Heart right ventricle (tissue), 16 donors: ENCODE measurements at regions not wholly inside any gene's neighbourhood (a gene's known extent, or its start where the extent isn't known, plus 50 kb on each side); places are given as distances from the start of the nearest gene placed in this dataset.

Source experiments
- ATAC-seq, 8 donors: fragments of 200-7000 bp; cut with Tn5 transposase; one replicate each; pipeline ENCODE4 v1.9.1; 2020; ENCODE audit warnings: mild to moderate bottlenecking in 8 of 8, moderate library complexity in 8 of 8, moderate number of reproducible peaks in 1 of 8
- DNase-seq, 2 donors: peaks; one replicate each; pipeline ENCODE4 v3.0.0-alpha.2; 2020
- H3K27ac ChIP-seq, 10 donors: fragments of 200-600 bp; sonication (generic) in 2 of 10; one replicate each; pipeline versions ENCODE4 v1.5.0 to v1.8.0; 2020 to 2022; ENCODE audit warnings: mild to moderate bottlenecking in 3 of 10
- H3K27me3 ChIP-seq, 7 donors: fragments of 200-600 bp; one replicate each; pipeline ENCODE4 v1.8.0; 2021 to 2022; ENCODE audit warnings: mild to moderate bottlenecking in 2 of 7
- H3K36me3 ChIP-seq, 9 donors: fragments of 200-600 bp; sonication (generic) in 1 of 9; one replicate each; pipeline versions ENCODE4 v1.5.0 to v1.8.0; 2020 to 2022; ENCODE audit warnings: mild to moderate bottlenecking in 2 of 9
- H3K4me1 ChIP-seq, 9 donors: fragments of 200-600 bp; sonication (generic) in 1 of 9; one replicate each; pipeline versions ENCODE4 v1.5.0 to v1.8.0; 2020 to 2022; ENCODE audit warnings: mild to moderate bottlenecking in 4 of 9
- H3K4me3 ChIP-seq, 10 donors: fragments of 200-600 bp; sonication (generic) in 2 of 10; one replicate each; pipeline versions ENCODE4 v1.5.0 to v1.8.0; 2020 to 2022; ENCODE audit warnings: mild to moderate bottlenecking in 7 of 10, moderate library complexity in 2 of 10
- H3K9me3 ChIP-seq, 11 donors: fragments of 200-600 bp in 10 of 11; sonication (generic) in 2 of 11; one replicate each; pipeline versions ENCODE4 v1.5.0 to v1.8.0; 2013 to 2022; ENCODE audit warnings: mild to moderate bottlenecking in 2 of 11, control low read depth in 1 of 11, moderate library complexity in 1 of 11
- CTCF ChIP-seq, 9 donors: fragments of 200-600 bp; sonication (generic) in 2 of 9; IDR thresholded peaks; one replicate each; pipeline versions ENCODE4 v1.5.0 to v1.8.0; 2021 to 2022; ENCODE audit warnings: antibody characterized with exemption in 9 of 9, mild to moderate bottlenecking in 5 of 9, moderate library complexity in 1 of 9
- WGBS, 2 donors: extraction: QIAGEN DNeasy Blood & Tissue Kit; methylation state at CpG; one replicate each; pipeline ENCODE4 v1.1.7; 2013; ENCODE audit warnings: inconsistent platforms in 1 of 2; 5-methylcytosine and 5-hydroxymethylcytosine counted together
- intact Hi-C, 10 donors: fragments of 100-400 bp; cut with DNase I; formaldehyde crosslinking; loops; one replicate each; pipeline versions ENCODE4 v1.11.1 to v1.14.2; 2022
- donor health status: Arrhythmogenic right ventricular cardiomyopathy.
- donor health status: ischemic (EF 13 %, LVEDD 7.1; RV severe dilation, severe dysfunction).
- donor health status: healthy with polysubstance abuse.
- donor health status: DM: no; HTN: yes; CAD: no.
- donor health status: DM: no; HTN: no; CAD: no.
- donor health status: ischemic (EF 25% LVEDD 6.9; RV normal size, moderate dysfunction).
- donor health status: ischemic (EF 25% LVEDD 5.7; RV mildly dilated, moderate dysfunction).
- donor health status: healthy.
- donor health status: DM: yes; HTN: yes; CAD: no.
- donor health status: Ischemic cardiomyopathy.
- donor health status: ischemic (EF 35%, LVEDD 5.7; RV mildly dilated, moderate dysfunction).
- donor health status: nonischemic (EF 11% LVEDD 7.7; RV severe dilation, severe dysfunction).
- donor health status: DM: yes; HTN: yes; CAD: no.
- donor health status: PGD.
- donor health status: ischemic (EF 29% LVEDD 5.4; RV normal size, mild dysfunction).
- donor health status: nonischemic (EF 23%, LVEDD 6.1; RV moderate dilation, normal function).

GRCh38 chr11:71076525-71077304 is 175.7 kb downstream of the SHANK2 start:
- H3K4me3 ChIP-seq, result no peak overlapping the region
- ATAC-seq, result no peak
- peaks cover 0 to 36% (median 10%) of the 10 kb centered on the region in 7 donors for H3K27me3 ChIP-seq
- 70 to 71% methylated on average over 7 of the region's 7 CpGs for WGBS, 2 donors
- no peak for TF ChIP-seq CTCF (IDR thresholded peaks at IDR 0.05)
- intact Hi-C loops, result no loop called here
- no peak for DNase-seq
- no peak overlapping the region for H3K27ac ChIP-seq
- no peaks in the 10 kb centered on the region for H3K36me3 ChIP-seq
- peaks cover 0 to 21% (median 0%) of the 10 kb centered on the region in 11 donors for H3K9me3 ChIP-seq
- H3K4me1 ChIP-seq, result peaks cover 0 to 3% (median 0%) of the 10 kb centered on the region in 9 donors

DNA sequence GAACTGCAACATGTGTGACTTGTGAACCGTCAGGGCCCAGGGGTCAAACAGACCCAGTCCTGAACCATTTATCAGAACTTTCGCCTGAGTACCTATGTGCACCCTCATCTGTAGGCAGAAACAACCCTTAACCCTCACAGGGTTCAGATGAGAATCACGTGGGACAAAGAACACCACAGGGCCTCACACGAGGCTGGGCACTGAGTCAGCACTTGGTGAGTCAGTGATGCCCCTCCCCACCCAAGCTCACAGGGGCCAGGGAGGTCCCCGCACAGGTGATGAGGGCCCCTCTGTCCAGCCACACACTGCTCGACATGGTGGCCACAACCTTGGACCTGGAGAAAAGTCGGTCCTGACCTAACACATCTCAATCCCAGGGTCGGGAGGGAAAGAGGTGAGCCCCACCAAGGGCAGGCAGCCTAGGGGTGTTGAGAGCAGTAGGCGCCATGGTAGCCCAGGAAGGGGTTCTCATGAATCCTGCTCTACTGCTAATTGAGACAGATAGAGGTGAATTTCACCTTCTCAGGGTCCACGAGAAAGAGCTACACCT is 176.4 kb downstream of the SHANK2 start:
- ATAC-seq (no peak), DNase-seq (no peak)
- H3K36me3 ChIP-seq, result no peaks in the 10 kb centered on the region
- H3K27me3 ChIP-seq, result peaks cover 0 to 28% (median 6%) of the 10 kb centered on the region in 7 donors
- no peak overlapping the region for H3K4me3 ChIP-seq
- intact Hi-C loops, result no loop called here
- 74 to 79% methylated on average over 10 of the region's 10 CpGs for WGBS, 2 donors
- peaks cover 0 to 21% (median 0%) of the 10 kb centered on the region in 11 donors for H3K9me3 ChIP-seq
- no peak overlapping the region for H3K27ac ChIP-seq
- H3K4me1 ChIP-seq, result peaks cover 0 to 3% (median 0%) of the 10 kb centered on the region in 9 donors
- TF ChIP-seq CTCF (IDR thresholded peaks at IDR 0.05), result no peak

- DNase-seq (no peak), ATAC-seq (no peak)
- Histone ChIP-seq H3K9me3 (peaks cover 0 to 21% (median 0%) of the 10 kb centered on the region in 11 donors), H3K27me3 (peaks cover 0 to 23% (median 6%) of the 10 kb centered on the region in 7 donors), H3K4me3 (no peak overlapping the region), H3K4me1 (no peaks in the 10 kb centered on the region), H3K36me3 (no peaks in the 10 kb centered on the region), H3K27ac (no peak overlapping the region)
- 94 to 95% methylated on average over 14 of the region's 14 CpGs for WGBS, 2 donors
- intact Hi-C loops, result no loop called here
- TF ChIP-seq CTCF (IDR thresholded peaks at IDR 0.05), result no peak
Measured at GRCh38 chr11:71075116-71075720, 177.2 kb downstream of the SHANK2 start.

- Histone ChIP-seq H3K27me3 (peaks cover 0 to 23% (median 6%) of the 10 kb centered on the region in 7 donors), H3K4me3 (no peak overlapping the region), H3K9me3 (no peaks in the 10 kb centered on the region), H3K36me3 (no peaks in the 10 kb centered on the region), H3K4me1 (no peaks in the 10 kb centered on the region), H3K27ac (no peak overlapping the region)
- DNase-seq (no peak), ATAC-seq (no peak)
- 69 to 76% methylated on average over 15 of the region's 15 CpGs for WGBS, 2 donors
- no peak for TF ChIP-seq CTCF (IDR thresholded peaks at IDR 0.05)
- intact Hi-C loops, result no loop called here
Measured at GRCh38 chr11:71071736-71072509, 180.5 kb downstream of the SHANK2 start.
